HG03280 (cell line): ENCODE measurements at regions not wholly inside any gene's neighbourhood (a gene's known extent, or its start where the extent isn't known, plus 50 kb on each side); places are given as distances from the start of the nearest gene placed in this dataset.
A peak's percentile ranks its signal among the peaks of the same experiment; 100 is the strongest.

ENCODE experiments used
- ATAC-seq: cut with Tn5 transposase; IDR thresholded peaks from one replicate; pipeline ENCODE4 v1.9.1; 2021; ENCODE audit warnings: mild to moderate bottlenecking, moderate library complexity; ENCODE audit not compliant: unreplicated experiment

DNA sequence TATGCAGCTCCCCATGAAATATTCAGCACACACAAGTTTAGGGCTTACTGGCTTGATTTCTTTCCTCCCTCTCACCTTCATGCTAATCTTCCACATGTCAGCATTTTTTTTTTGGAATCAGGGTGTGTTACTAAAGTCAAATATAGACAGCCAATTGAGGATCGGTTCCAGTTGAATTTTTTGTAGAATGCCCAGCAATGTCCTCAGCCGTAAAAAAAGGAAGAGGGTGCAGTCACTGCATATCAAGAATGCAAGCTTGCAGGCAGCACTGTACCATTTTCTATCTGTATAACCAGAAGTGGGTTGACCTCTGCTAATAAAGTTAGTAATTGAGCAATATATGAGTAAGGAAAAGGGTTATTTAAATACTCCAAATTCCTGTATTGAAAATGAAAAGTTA, 51.4 kb upstream of the CHMP2B start:
- no peak for ATAC-seq

DNA sequence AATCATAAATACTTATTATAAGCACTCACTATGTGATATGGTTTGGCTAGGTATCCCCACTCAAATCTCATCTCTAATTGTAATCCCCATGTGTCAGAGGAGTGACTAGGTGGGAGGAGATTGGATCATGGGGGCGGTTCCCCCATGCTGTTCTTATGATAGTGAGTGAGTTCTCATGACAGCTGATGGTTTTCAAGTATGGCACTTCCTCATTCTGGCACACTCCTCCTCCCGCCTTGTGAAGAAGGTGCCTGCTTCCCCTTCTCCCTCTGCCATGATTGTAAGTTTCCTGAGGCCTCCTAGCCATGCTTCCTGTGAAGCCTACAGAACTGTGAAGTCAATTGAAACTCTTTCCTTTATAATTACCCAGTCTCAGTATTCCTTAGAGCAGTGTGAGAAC, 53.3 kb upstream of the CHMP2B start:
- no peak for ATAC-seq

DNA sequence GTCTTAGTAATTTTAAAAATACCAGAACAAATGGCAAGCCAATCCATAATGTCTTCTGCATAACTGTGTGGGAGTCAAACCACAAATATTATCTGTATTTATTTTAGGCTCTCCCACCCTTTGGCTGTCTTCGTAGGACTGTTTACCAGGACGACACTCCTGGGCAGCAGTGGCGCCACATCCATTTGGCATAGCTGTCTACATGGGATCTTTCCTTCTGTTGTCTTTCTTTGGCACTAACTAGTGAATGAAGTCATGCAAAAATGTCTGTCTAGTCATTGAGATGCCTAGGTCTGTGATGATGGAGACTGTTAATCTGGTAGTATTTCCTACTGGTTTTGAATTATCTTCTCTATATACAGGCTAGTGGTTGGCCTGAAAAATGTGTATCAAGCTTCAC, 54.0 kb upstream of the CHMP2B start:
- ATAC-seq, result no peak

DNA sequence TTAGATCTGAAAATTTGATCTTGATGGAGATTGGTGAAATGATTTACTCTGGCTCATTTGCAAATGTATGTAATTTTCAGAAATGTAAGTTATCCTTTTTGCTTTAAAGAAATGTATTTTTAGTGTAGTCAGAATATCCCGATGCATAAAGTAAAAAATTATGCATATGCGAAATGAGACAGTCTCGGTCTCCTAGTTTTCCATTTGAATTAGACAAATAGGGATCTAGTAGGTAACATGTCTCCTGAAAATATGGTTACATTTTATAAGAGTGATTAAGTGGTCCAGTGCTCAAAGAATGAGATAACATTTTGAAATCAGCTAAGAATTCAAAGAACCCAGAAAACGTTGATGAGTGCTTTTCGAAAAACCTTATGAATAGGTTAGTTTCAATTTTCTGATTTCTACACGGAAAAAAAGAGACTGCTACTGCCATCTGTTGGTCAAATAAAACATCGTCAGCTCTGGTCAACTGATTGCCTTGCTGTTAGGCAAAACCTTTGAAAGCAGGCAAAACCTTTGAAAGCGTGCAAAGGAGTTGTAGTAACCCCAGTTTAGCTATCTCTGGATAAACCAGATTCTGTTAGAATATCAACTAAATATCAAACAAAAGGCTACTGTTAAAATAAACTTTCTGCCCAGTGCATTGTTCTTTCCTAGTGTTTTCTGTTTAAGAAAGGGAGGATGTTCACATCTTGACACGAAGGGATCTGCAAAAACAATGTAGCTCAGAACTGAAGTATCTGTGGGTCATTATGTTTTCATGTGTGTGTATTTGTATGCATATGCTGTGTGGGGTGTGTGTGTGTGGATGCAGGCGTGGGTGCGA, 59.3 kb upstream of the CHMP2B start:
- ATAC-seq, result peak; percentile 93

DNA sequence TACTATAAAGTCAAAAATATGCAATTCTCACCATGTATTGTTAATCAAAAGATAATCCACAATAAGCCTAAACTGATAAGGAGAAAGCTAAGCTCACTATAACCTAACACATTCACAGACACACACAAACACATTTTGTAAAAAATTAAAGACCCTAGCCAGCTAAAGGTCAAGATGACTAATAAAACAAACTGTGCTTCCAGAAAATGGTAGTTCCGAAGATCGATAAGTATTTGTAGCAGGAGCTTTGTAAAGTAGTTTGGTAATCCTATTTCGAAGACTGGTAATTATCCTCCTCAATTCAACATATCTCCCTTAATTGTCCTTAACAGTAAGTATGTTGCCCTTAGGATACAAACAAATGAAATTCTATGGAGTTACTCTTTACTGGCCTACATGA, 62.9 kb upstream of the CHMP2B start:
- ATAC-seq, result no peak

DNA sequence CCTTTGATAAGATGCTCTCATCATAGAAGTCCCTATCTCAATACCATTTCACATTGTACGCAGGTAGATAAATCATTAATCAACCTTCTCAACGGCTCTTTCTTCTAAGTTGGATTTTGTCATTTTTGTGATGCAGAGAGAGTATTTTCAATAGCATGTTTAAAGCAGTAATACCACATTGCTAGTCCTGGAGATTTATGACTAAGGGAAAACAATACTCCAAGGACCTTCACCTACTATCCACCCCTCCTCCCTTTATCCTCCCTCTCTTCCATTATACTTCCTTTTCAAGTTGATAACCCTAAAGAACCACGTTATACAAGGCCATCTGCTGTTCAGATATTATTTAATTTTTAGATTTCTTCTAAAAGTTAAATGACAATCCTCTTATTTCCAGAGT, 65.3 kb upstream of the CHMP2B start:
- ATAC-seq, result no peak

DNA sequence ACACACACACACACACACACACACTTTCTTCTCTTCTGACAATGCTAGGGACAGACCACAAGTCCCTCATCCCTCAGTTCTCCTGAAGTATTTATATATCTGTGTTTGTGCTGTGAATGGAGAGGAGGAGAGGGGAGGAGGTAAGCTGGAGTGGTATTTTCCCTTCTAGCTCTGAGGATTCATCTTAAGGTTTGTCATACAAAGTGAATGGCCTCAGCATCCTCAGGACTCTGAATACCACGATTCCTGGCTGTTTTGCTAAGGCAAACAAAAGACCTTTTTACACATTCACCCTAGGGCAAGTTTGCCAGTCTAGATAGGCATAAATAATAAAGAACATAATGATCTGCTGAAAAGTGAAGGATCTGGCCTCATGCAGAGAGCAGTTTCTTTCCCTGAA, 65.7 kb upstream of the CHMP2B start:
- no peak for ATAC-seq

DNA sequence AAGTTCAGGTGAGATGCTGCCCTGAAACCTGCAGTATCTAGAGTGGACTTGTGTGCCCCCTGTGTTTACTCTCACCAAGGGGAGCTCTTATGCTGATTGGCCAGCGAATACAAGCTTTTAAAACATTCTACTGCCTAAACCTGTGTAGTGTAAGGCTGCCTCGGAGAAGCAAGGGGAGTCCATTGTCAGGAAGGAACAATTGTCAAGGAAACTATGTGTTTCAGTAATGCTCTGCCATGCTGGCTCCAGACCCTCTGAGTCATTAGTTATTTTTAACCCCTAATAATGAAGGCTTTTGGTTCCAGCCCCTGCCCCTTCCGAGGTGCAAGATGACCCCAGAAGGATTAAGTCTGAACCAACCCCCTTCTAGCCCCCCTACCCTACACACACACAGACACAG, 66.1 kb upstream of the CHMP2B start:
- no peak for ATAC-seq

DNA sequence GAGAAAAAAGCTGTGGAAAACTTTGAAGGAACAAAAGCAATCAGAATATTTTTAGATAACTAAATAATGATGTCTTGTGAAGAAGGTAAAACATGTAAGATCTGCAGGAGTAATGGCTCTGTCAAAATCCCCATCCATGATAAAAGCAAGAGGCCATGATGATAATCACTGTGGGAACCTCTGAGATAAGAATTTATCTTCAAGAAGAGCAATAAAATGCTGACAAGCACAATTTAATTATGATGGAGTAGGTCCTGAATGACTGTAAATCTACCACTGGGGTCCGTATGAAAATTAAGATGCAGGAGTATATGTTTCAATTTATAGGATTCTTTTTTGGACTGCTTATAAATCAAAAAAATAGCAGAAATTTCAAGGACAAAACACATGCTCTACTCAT, 68.3 kb upstream of the CHMP2B start:
- no peak for ATAC-seq

DNA sequence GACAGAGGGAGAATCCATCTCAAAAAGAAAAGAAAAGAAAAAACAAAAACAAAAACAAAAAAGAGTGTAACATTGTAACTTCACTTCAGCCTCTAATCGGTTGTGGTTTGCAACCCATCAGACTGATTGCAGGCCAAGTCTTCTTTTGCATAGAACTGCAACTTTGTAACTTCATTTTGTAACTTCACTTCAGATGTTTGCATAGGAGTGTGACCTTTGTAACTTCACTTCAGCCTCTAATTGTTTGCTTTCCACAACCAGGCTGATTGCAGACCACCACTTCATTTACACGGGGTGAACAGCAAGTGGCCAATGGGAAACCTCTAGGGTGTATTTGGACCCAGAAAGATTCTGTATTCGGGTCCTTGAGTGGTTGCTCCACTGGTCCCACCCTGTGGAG, 79.1 kb upstream of the CHMP2B start:
- ATAC-seq, result no peak

DNA sequence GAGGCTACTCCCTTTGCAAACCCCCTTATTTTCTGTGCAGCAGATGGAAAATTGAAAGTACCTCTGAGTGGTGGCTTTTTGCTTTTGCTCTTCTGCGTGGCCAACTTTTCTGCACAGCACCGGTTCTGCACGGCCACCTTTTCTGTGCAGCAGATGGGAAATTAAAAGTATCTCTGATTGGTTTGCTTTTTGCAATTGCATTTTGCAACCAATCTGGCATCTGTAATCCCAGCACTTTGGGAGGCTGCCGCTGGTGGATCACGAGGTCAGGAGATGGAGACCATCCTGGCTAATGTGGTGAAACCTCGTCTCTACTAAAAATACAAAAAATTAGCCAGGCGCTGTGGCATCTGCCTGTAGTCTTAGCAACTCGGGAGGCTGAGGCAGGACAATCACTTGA, 79.5 kb upstream of the CHMP2B start:
- ATAC-seq, result no peak

DNA sequence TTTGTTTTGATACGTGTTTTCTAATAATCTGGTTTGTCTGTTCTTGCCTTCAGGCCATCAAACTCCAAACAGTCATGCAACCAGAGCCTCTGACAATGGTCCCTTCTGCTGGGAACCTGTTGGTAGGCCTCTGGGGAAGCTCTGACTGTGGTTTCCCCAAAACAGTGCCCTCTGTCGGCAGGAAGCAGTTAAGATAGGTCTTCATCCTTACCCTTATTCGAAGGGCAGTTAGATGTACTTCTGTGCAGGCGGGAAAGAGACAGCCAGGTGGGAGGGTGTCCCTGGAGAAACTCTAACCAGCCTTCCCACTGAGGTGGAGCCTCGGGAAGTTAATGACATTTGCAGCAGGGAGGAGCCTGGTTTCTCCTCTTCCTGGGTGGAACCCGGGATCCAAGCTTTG, 81.6 kb upstream of the CHMP2B start:
- ATAC-seq, result peak; percentile 76

DNA sequence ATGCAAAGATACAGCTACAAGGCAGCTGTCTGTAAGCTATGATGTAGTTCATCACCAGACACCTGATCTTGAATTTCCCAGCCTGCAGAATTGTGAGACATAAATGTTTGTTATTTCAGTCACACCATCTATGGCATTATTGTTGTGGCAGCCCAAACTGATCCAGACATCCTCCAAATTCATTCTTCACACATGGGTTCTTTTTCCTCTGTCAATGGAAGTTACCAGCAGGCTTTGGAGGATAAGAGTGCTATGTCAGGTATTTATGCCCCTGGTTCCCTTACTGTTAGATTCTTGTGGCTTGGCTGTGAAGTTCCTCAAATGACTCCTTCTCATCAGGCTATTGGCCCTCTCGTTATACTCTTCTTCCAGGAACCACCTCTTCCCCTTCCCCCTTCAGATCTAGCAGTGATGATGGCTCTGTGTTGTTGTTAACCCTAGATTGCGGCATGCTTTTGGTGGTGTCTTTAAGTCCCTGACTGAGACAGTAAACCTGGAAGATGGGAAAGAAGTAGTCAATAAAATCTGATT, 91.0 kb upstream of the CHMP2B start:
- ATAC-seq, result no peak

DNA sequence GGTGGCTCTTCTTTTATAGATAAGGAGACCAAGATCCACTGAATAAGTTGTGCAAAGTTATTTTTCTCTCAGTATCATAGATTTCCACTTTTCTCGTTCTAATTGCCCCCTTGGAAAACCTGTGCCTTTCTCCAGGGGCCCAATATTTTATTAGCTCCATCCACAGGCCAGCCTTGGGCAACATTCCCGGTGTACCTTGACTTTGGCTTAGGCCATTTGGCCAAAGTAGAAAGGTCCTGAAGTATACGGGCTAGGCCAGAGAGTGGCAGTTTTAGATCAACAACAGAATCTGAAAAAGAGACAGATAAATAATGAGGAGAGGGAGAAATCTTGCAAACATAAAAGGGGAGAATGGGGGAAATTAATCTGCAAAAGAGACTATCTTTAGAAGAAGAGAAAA, 91.7 kb upstream of the CHMP2B start:
- ATAC-seq, result no peak

DNA sequence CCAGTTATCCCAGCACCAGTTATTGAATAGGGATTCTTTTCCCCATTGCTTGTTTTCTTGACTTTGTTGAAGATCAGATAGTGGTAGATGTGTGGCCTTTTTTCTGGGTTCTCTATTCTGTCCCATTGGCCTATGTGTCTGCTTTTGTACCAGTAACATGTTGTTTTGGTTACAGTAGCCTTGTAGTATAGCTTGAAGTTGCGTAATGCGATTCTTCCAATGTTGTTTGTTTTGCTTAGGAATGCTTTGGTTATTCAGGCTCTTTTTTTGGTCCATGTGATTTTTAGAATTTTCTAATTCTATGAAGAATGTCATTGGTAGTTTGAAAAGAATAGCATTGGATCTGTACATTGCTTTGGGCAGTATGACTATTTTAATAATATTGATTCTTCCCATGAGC, 94.3 kb upstream of the CHMP2B start:
- no peak for ATAC-seq

DNA sequence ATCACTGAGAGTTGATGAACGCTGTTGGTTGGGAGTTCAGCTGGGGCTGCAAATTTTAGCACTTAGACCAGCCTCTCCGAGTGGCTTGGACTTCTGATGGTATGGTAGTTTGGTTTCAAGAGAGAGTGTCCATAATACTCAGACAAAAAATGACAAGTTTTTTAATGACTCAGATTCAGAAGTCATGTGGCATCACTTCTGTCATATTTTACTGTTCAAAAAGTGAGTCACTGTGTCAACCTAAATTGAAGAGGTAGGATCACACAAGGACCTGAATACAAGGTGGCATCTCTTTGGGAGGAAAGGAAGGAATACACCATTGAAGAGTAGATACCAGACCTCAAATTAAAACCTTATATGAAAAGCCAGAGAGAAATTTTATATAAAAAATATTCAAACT, 99.1 kb upstream of the CHMP2B start:
- ATAC-seq, result no peak

DNA sequence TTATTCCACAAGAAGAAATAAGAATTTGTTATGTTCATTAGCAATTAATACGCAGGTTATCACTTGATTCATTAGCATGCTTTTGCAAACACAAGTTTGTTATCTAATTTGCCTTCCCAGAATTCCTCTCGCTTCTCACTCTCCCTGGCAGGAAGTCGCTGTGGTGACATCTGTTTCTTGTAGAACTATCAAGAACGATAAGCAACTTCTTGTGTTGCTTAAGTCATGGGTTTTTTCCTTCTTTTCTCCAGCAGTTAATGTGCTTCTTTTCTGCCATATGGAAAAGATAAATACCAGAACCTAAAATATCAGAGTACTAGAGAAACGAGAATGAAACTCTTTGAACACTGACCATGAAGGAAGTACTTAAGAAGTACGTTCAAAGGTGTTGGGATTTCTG, 99.8 kb upstream of the CHMP2B start:
- ATAC-seq, result no peak

DNA sequence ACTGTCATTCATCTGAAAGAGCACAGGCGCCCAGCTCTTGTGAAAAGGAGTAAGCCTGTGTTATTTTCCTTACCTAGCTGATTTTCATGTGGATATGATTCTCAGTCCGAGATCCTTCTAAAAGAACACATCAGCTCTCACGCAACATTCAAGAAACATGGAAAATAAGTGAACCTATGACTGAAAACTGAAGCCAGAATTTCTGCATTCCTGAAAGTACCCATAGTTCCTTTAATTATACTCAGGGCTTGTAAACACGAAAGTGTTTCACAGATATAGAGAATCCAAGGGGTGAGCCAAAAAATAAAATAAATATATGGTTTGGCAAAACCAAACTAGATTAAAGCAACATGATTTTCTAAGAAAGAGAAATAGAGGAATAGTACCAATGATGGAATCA, 100.8 kb upstream of the CHMP2B start:
- ATAC-seq, result no peak

DNA sequence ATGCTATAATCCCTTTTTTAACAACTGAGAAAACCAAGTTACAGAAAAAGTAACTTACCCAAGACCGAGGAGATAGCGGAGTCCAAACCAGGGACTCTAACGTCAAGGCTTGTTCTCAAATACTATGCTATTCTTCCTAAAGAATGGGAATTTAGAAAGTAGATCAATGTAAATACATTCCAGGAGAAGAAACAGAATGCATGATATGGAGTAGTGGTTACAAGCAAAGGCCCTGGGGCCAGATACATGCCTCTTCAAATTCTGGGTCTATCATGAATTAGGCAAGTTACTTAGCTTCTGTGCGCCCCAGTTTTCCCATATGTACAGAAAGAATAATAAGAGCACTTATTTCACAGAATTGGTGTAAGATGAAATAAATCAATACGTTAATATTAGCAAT, 102.0 kb upstream of the CHMP2B start:
- ATAC-seq, result no peak

DNA sequence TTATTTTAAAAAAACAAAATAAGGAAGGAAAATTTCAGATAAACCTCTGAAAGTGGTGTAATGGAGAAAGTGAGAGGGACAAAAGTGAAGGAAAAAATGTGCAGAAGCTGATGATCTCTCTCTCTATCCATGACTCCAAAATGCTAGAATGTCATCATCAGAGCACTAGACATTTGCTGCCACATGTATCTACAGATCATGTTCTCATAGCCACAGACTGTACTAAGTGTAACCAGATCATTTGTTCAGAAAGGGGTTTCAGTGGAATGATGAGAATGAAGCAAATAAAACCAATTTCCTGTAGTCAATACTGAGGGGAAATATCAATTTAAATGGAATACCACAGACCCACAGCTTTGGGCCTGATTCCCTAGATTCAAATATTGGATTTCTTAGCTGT, 104.3 kb upstream of the CHMP2B start:
- no peak for ATAC-seq

DNA sequence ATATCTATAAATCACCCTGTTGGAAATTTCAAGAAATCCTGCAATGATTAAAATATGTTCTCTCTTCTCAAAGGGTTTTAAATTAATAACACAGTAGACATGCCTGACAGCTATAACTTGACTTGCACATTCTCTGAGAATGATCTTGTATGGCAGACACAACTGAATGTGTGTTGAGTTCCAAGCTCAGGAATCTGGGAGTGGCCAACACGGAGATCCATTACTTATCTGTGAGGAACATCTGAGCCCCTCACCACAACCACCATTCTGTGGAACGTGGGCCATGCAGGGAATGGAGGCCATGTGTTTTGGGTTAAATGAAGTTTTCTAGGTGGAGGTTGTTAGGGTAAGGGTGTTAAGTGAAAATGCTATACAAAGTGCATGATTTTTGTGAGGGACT, 105.3 kb upstream of the CHMP2B start:
- no peak for ATAC-seq

DNA sequence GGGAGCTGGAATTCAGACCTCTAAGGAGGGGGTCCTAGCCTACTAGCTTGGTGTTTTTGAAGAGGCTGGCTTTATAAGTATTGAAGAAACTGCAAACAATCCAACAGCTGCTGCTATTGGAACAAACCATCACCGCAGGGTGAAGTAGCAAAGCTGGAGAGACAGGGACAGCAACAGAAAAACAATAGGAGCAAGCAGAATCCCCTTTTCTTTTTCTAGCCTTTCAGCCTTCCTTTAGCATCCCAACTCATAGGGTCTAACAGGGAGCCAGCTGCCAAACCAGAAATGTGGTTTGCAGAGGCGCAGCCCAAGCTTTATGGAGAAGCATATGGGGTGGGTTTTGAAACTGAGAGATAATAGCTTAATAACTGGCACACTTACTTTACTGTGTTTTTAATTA, 106.2 kb upstream of the CHMP2B start:
- no peak for ATAC-seq

DNA sequence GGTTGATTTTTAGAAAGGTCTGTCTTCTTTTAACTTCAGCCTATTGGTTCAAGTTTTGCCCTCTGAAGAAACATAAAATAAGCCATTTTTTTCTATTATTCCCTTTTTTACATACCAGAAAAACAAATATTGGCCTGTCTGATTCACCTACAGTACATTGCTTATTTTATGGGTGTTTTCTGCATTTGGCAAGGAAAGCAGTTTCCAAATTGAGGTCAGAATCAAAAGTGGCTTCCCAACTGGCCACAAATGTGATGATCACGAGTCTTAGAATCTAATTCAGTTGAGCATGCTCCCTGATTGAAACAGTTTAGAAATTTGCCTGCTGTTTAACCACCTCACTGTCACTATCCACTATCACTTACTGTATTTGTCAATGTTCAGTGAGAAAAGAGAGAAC, 106.9 kb upstream of the CHMP2B start:
- no peak for ATAC-seq
